HPDE6-E6E7 (cell line): ENCODE measurements at regions not wholly inside any gene's neighbourhood (a gene's known extent, or its start where the extent isn't known, plus 50 kb on each side); places are given as distances from the start of the nearest gene placed in this dataset.
"Not testable (repeated sequence)": the region's sequence is repeated elsewhere in the genome, so short reads cannot be mapped to it uniquely, and the experiment has no call there.

Experiments used
- DNase-seq: peaks from one replicate; pipeline ENCODE4 v3.0.0; 2011; ENCODE audit warnings: missing footprints; ENCODE audit errors: extremely low spot score

GRCh38 chr10:5268743-5269142 lies 72.1 kb downstream of the AKR1C4 start:
- no peak for DNase-seq

- no peak for DNase-seq
Observed at GRCh38 chr10:5269791-5270190, 73.2 kb downstream of the AKR1C4 start.

GRCh38 chr10:5271526-5271925 lies 74.9 kb downstream of the AKR1C4 start:
- no peak for DNase-seq

- no peak for DNase-seq
Observed at GRCh38 chr10:5272065-5272803, 75.6 kb downstream of the AKR1C4 start.

- no peak for DNase-seq
Observed at GRCh38 chr10:5274795-5275194, 78.2 kb downstream of the AKR1C4 start.

- DNase-seq: no peak
Observed at GRCh38 chr10:5281356-5281755, 83.4 kb upstream of the UCN3 start.

GRCh38 chr10:5282137-5282536 lies 82.6 kb upstream of the UCN3 start:
- no peak for DNase-seq

- peak; percentile 13 for DNase-seq
Observed at GRCh38 chr10:5283305-5284158, 81.2 kb upstream of the UCN3 start.

GRCh38 chr10:5284311-5285057 lies 80.3 kb upstream of the UCN3 start:
- no peak for DNase-seq

GRCh38 chr10:5285186-5285585 lies 79.6 kb upstream of the UCN3 start:
- no peak for DNase-seq

- no peak for DNase-seq
Observed at GRCh38 chr10:5288359-5288758, 76.4 kb upstream of the UCN3 start.

GRCh38 chr10:5289228-5289627 lies 75.5 kb upstream of the UCN3 start:
- not testable (repeated sequence) for DNase-seq

- DNase-seq: peak; percentile 49
Observed at GRCh38 chr10:5291501-5292195, 73.1 kb upstream of the UCN3 start.

- no peak for DNase-seq
Observed at GRCh38 chr10:5292196-5292735, 72.5 kb upstream of the UCN3 start.

GRCh38 chr10:5292970-5293369 lies 71.8 kb upstream of the UCN3 start:
- DNase-seq: not testable (repeated sequence)

- DNase-seq: peak; percentile 10
Observed at GRCh38 chr10:5293691-5294550, 70.8 kb upstream of the UCN3 start.

- DNase-seq: no peak
Observed at GRCh38 chr10:5297466-5297865, 67.3 kb upstream of the UCN3 start.

GRCh38 chr10:5297996-5298395 lies 66.8 kb upstream of the UCN3 start:
- DNase-seq: no peak

GRCh38 chr10:5299950-5300349 lies 64.8 kb upstream of the UCN3 start:
- DNase-seq: no peak

- no peak for DNase-seq
Observed at GRCh38 chr10:5303504-5303903, 61.3 kb upstream of the UCN3 start.
